OCI-LY3 (cell line): ENCODE measurements at regions not wholly inside any gene's neighbourhood (a gene's known extent, or its start where the extent isn't known, plus 50 kb on each side); places are given as distances from the start of the nearest gene placed in this dataset.

ENCODE experiments used
- H2AFZ ChIP-seq: fragments of 200-600, 300-600 bp; shearing (Covaris generic); 2 replicates; pipeline ENCODE4 v1.6.0; 2014; ENCODE audit warnings: antibody characterized with exemption, low read depth, low read length
- H3K27ac ChIP-seq: fragments of 200-600, 300-600 bp; sonication (generic); 2 replicates; pipeline ENCODE4 v1.5.1; 2014; ENCODE audit warnings: mild to moderate bottlenecking, low read length, moderate library complexity, mixed read lengths
- H3K27me3 ChIP-seq: fragments of 200-600, 300-600 bp; sonication (generic); 2 replicates; pipeline ENCODE4 v1.6.1; 2014; ENCODE audit warnings: low read depth, low read length, mixed read lengths
- H3K36me3 ChIP-seq: fragments of 200-600, 300-600 bp; sonication (generic); replicated peaks from 2 replicates; pipeline ENCODE3; 2014; ENCODE audit warnings: low read depth, low read length, mixed read lengths
- H3K4me1 ChIP-seq: fragments of 300-600, 200-600 bp; sonication (generic); 2 replicates; pipeline ENCODE4 v1.6.1; 2014; ENCODE audit warnings: low read length, mixed read lengths
- H3K4me2 ChIP-seq: fragments of 200-600, 300-600 bp; sonication (generic); 2 replicates; pipeline ENCODE4 v1.6.1; 2014; ENCODE audit warnings: low read length, mixed read lengths
- H3K4me3 ChIP-seq: fragments of 300-600, 200-600 bp; sonication (generic); 2 replicates; pipeline ENCODE4 v1.5.1; 2014; ENCODE audit warnings: antibody characterized with exemption, mild to moderate bottlenecking, low read length, moderate library complexity
- H3K79me2 ChIP-seq: fragments of 300-600, 200-600 bp; shearing (Covaris generic); 2 replicates; pipeline ENCODE4 v1.6.1; 2014; ENCODE audit warnings: mild to moderate bottlenecking, low read length, mixed read lengths
- H3K9ac ChIP-seq: fragments of 300-600, 200-600 bp; shearing (Covaris generic); 2 replicates; pipeline ENCODE4 v1.6.0; 2014; ENCODE audit warnings: mild to moderate bottlenecking, low read length, moderate library complexity
- H3K9me3 ChIP-seq: fragments of 200-600, 300-600 bp; shearing (Covaris generic); 2 replicates; pipeline ENCODE4 v1.6.1; 2014; ENCODE audit warnings: low read length, mixed read lengths; ENCODE audit not compliant: insufficient read depth
- H4K20me1 ChIP-seq: fragments of 200-600, 300-600 bp; sonication (generic); 2 replicates; pipeline ENCODE4 v1.6.1; 2016; ENCODE audit warnings: low read length, mixed read lengths; ENCODE audit not compliant: insufficient read depth
- EZH2phosphoT487 ChIP-seq: fragments of 200-600 bp; shearing (Covaris generic); IDR thresholded peaks from 2 replicates; pipeline ENCODE4 v1.6.1; 2018; ENCODE audit warnings: antibody characterized with exemption, mixed run types, low read depth
- TF ChIP-seq, protein P1 (sequence below): fragments of 200-600, 300-600 bp; sonication (generic); IDR thresholded peaks from 2 replicates; pipeline ENCODE4 v1.5.1; 2014; ENCODE audit warnings: antibody characterized with exemption, low read length, low read depth

- Histone ChIP-seq H3K36me3 (peaks cover 5% of the 10 kb centered on the region), H3K27ac (no peak overlapping the region), H3K4me3 (no peak overlapping the region), H4K20me1 (no peaks in the 10 kb centered on the region), H3K9ac (no peak overlapping the region), H3K27me3 (no peaks in the 10 kb centered on the region), H3K4me1 (peaks cover 38% of the 10 kb centered on the region), H3K79me2 (no peaks in the 10 kb centered on the region), H3K4me2 (no peak overlapping the region), H2AFZ (no peak overlapping the region), H3K9me3 (no peaks in the 10 kb centered on the region)
- no peak for TF ChIP-seq EZH2phosphoT487
- TF ChIP-seq, protein P1, sequence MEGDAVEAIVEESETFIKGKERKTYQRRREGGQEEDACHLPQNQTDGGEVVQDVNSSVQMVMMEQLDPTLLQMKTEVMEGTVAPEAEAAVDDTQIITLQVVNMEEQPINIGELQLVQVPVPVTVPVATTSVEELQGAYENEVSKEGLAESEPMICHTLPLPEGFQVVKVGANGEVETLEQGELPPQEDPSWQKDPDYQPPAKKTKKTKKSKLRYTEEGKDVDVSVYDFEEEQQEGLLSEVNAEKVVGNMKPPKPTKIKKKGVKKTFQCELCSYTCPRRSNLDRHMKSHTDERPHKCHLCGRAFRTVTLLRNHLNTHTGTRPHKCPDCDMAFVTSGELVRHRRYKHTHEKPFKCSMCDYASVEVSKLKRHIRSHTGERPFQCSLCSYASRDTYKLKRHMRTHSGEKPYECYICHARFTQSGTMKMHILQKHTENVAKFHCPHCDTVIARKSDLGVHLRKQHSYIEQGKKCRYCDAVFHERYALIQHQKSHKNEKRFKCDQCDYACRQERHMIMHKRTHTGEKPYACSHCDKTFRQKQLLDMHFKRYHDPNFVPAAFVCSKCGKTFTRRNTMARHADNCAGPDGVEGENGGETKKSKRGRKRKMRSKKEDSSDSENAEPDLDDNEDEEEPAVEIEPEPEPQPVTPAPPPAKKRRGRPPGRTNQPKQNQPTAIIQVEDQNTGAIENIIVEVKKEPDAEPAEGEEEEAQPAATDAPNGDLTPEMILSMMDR: no peak
Measured at GRCh38 chrX:134163836-134164235, 73.1 kb upstream of the CCDC160 start.

- no peak overlapping the region for H2AFZ ChIP-seq
- no peak overlapping the region for H3K4me2 ChIP-seq
- peaks cover 19% of the 10 kb centered on the region for H3K36me3 ChIP-seq
- H3K27me3 ChIP-seq: no peaks in the 10 kb centered on the region
- peaks cover 12% of the 10 kb centered on the region for H3K79me2 ChIP-seq
- peaks cover 4% of the 10 kb centered on the region; the same call in 1 of the 2 replicates for H3K4me1 ChIP-seq
- TF ChIP-seq, protein P1: no peak
- no peak for TF ChIP-seq EZH2phosphoT487
- no peak overlapping the region for H3K4me3 ChIP-seq
- no peak overlapping the region for H3K27ac ChIP-seq
- no peaks in the 10 kb centered on the region for H4K20me1 ChIP-seq
- H3K9ac ChIP-seq: no peak overlapping the region
- H3K9me3 ChIP-seq: no peaks in the 10 kb centered on the region
Measured at GRCh38 chrX:134167591-134168203, 69.3 kb upstream of the CCDC160 start.

DNA sequence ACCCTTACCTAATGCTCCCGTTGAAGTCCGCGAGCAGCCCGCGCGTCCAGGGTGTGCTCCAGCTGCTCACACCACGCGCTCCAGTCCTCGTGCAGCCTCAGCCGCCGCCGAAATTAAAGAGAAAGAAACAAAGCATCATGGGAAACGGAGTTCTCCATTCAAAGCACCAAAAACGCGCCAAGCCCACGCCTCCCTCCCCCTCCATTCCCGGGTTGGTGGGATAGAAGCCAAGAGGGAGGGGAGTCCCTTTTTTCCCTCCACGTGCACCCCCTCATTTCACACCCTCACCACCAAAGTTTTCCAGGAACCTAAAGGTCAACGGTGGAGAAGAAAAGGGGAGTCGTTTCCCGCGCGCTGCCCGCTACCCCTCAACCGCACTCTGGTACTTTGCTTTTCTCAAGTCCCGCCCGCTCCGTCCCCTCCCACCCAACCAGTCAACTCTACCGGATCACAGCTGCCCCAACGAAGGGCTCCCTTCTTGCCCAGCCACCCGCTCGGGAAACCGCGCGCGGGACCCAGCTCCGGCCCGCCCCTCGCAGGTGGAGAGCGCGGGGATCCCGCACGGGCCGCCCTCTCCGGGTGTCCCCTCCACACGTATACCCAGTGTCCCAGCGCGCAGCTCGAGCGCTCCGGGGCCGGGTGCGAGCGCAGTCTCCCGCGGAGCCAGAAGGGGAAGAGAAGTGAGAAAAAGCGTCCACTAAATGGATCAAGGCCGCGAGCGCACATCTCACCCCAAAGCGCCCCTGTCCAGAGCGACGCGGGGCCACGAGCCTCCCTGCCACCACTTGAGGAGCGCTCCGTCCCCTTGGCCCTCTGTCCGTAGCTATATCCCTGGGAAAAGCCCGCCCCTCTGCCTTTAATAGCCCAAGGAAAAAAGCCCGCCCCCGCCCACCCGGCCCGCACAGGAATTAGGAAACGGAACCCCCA is 65.1 kb upstream of the CCDC160 start:
- Histone ChIP-seq H3K27ac (peak overlapping the region; percentile 55; the same call in 1 of the 2 replicates), H3K4me2 (peak overlapping the region; percentile 63), H3K36me3 (peaks cover 19% of the 10 kb centered on the region), H3K9ac (peak overlapping the region; percentile 92), H3K79me2 (peaks cover 24% of the 10 kb centered on the region), H3K27me3 (no peaks in the 10 kb centered on the region), H2AFZ (no peak overlapping the region), H4K20me1 (no peaks in the 10 kb centered on the region), H3K4me3 (peak overlapping the region; percentile 93), H3K9me3 (no peaks in the 10 kb centered on the region), H3K4me1 (peaks cover 13% of the 10 kb centered on the region)
- no peak for TF ChIP-seq EZH2phosphoT487
- TF ChIP-seq, protein P1: no peak

GRCh38 chrX:134172588-134173259 is 64.3 kb upstream of the CCDC160 start:
- H2AFZ ChIP-seq: peak overlapping the region; percentile 47; the same call in 1 of the 2 replicates
- H3K4me2 ChIP-seq: peak overlapping the region; percentile 63
- H3K9me3 ChIP-seq: no peaks in the 10 kb centered on the region
- peak overlapping the region; percentile 55 for H3K27ac ChIP-seq
- H3K79me2 ChIP-seq: peaks cover 24% of the 10 kb centered on the region
- H4K20me1 ChIP-seq: no peaks in the 10 kb centered on the region
- H3K4me1 ChIP-seq: peaks cover 13% of the 10 kb centered on the region
- peak overlapping the region; percentile 92 for H3K9ac ChIP-seq
- H3K4me3 ChIP-seq: peak overlapping the region; percentile 93
- TF ChIP-seq, protein P1: no peak
- no peak for TF ChIP-seq EZH2phosphoT487
- H3K36me3 ChIP-seq: peaks cover 16% of the 10 kb centered on the region
- 0 out of 2 replicates have a peak, but pooled peaks cover 3% of the 10 kb centered on the region for H3K27me3 ChIP-seq
